DMS53 treated with DMSO at 0.1 percent for 48 hours (cell line): ENCODE measurements at regions not wholly inside any gene's neighbourhood (a gene's known extent, or its start where the extent isn't known, plus 50 kb on each side); places are given as distances from the start of the nearest gene placed in this dataset.

ENCODE experiments used
- DNase-seq: peaks from one replicate; lab custom pipeline; 2025; ENCODE audit not compliant: unreplicated experiment; lab: John Stamatoyannopoulos, UW

DNA sequence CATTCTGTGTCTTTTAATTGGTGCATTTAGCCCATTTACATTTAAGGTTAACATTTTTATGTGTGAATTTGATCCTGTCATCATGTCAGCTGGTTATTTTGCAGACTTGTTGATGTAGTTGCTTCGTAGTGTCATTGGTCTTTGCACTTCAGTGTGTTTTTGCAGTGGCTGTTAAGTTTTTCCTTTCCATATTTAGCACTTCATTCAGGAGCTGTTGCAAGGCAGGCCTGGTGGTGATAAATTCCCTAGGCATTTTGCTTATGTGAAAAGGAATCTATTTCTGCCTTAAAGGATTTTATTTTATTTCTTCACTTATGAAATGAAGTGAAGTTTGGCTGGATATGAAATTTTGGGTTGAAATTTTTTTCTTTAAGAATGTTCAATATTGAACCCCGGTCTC lies 70.2 kb upstream of the CD96 start:
- no peak for DNase-seq

DNA sequence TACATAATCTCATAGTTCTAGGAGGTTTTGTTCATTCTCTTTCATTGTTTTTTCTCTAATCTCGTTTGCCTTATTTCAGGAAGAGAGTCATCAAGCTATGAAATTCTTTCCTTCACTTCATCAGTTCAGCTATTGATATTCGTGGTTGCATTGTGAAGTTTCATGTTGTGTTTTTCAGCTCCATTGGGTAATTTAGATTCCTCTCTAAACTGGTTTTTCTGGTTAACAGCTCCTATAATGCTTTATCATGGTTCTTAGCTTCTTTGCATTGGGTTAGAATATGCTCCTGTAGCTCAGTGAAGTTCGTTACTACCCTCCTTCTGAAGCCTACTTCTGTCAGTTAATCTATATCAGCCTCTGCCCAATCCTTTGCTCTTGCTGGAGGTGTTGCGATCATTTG lies 69.4 kb upstream of the CD96 start:
- DNase-seq, result no peak

- DNase-seq, result no peak
Measured at GRCh38 chr3:111473550-111473949, 68.4 kb upstream of the CD96 start.

GRCh38 chr3:111476701-111477100 lies 65.3 kb upstream of the CD96 start:
- DNase-seq, result no peak

DNA sequence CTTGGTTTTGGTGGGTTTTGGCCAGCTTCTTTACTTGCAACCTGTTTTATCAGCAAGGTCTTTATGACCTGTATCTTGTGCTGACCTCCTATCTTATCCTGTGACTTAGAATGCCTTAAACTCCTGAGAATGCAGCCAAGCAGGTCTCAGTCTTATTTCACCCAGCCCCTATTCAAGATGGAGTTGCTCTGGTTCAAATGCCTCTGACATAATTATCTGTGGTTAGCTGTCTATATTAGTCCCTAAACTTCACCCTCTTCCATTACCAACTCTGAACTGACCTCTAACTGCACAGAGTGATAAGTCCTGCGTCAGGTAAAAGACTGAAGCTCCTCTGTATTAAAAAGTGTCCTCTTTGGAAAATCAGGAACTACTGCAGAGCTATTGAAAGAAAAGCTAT lies 61.9 kb upstream of the CD96 start:
- DNase-seq, result no peak

DNA sequence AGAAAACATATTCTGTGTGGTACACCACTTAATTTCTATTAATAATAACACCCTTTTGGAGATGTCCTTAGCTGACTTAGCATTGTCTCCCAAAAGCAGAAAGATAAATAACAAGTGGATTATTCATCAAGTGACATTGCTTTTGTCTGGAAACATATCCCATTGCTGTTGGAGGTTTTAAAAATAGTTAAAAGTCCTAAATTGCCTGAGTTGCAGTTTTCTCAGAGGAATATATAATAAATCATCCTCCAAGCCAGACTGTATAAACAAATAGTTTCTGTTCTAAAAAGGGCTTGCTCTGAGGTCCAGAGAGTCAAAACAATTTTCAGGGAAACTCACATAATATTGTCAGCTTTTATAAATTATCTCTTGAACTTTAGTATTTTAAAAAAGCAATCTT lies 60.4 kb upstream of the CD96 start:
- no peak for DNase-seq

DNA sequence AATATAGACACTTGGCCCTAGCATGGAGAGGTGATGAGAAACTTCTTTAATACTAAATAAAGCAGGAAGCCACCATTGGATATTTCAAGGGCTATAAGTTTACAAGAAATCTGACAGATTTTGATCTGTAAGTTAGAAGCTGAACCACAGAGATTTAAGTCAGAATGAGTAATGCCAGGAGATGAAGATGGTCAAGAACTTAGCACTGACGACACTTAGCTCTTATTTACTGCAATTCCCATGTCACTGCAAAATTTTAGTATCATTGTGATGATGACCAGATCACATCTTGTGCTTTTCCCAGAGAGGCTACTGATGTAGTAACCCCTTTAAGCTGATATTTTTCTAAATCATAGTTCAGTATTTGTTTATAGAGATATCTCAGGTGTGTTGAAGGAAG lies 59.4 kb upstream of the CD96 start:
- DNase-seq, result no peak

DNA sequence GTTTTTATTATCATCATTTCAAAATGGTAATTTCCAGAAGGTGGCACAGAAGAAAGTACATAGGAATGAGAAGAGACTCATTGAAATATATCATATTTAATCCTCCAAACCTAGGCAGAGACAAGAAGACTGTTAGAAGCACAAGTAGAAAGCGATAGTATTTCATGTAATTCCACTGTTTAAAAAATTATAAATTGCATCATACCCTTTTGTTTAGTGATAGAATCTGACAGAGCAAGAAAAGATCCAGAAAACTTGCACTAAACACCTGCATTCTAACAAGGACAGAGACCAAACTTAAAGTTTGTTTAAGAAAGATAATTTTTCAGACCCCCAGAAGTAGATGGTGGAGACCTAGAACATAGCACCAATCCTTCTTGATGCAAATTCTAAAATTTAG lies 56.9 kb upstream of the CD96 start:
- DNase-seq, result no peak
